ENCODE measurements at regions not wholly inside any gene's neighbourhood (a gene's known extent, or its start where the extent isn't known, plus 50 kb on each side); places are given as distances from the start of the nearest gene placed in this dataset.
"Not testable (repeated sequence)": the region's sequence is repeated elsewhere in the genome, so short reads cannot be mapped to it uniquely, and the experiment has no call there.

DNA sequence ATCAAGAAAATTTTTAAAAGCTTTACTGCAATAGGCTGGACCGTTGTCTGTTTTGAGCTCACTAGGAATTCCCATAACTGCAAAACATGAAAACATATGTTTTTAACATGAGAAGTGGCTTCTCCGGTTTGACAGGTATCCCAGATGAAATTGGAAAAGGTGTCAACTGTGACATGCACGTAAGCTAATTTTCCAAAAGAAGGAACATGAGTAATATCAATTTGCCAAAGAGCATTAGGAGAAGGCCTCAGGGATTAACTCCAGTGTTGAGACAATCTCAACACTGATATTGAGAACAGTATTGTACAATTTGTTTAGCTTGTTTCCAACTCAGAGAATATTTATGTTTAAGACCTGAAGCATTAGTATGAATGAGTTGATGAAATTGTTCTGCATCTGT is 215.5 kb upstream of the KCNN2 start:
- TF ChIP-seq, protein P1, sequence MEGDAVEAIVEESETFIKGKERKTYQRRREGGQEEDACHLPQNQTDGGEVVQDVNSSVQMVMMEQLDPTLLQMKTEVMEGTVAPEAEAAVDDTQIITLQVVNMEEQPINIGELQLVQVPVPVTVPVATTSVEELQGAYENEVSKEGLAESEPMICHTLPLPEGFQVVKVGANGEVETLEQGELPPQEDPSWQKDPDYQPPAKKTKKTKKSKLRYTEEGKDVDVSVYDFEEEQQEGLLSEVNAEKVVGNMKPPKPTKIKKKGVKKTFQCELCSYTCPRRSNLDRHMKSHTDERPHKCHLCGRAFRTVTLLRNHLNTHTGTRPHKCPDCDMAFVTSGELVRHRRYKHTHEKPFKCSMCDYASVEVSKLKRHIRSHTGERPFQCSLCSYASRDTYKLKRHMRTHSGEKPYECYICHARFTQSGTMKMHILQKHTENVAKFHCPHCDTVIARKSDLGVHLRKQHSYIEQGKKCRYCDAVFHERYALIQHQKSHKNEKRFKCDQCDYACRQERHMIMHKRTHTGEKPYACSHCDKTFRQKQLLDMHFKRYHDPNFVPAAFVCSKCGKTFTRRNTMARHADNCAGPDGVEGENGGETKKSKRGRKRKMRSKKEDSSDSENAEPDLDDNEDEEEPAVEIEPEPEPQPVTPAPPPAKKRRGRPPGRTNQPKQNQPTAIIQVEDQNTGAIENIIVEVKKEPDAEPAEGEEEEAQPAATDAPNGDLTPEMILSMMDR (IDR thresholded peaks at IDR 0.05; ENCODE audit: insufficient read depth, low read depth, low read length) = no peak
- POLR2A ChIA-PET = no interaction called here
- CTCF ChIA-PET = no interaction called here
- no peaks in the 10 kb centered on the region for H3K36me3 ChIP-seq (ENCODE audit: control insufficient read depth, insufficient read depth, low read length)
- no peaks in the 10 kb centered on the region for H3K27me3 ChIP-seq (ENCODE audit: control insufficient read depth, insufficient read depth, low read length)
- DNase-seq (ENCODE audit: low read depth) = no peak
- no peak overlapping the region for H3K4me3 ChIP-seq (ENCODE audit: low read depth, low read length)

DNA sequence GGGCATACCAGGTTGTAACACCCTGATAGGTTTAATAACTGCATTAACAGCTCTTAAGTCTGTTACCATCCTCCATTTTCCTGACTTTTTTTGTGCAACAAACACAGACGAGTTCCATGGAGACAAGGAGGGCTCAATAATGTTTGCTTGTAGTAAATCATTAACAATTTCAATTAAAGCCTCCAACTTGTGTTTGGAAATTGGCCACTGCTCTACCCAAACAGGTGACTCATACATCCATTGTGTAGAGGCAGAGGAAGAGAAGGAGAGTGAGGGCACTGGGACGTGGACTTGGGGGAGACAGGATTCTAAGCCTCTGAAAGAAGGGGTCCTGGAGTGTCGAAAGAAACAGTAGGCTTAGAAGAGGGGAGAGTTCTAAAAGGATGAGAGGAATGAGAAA is 213.6 kb upstream of the KCNN2 start:
- no peaks in the 10 kb centered on the region for H3K27me3 ChIP-seq (ENCODE audit: control insufficient read depth, insufficient read depth, low read length)
- CTCF ChIA-PET = no interaction called here

DNA sequence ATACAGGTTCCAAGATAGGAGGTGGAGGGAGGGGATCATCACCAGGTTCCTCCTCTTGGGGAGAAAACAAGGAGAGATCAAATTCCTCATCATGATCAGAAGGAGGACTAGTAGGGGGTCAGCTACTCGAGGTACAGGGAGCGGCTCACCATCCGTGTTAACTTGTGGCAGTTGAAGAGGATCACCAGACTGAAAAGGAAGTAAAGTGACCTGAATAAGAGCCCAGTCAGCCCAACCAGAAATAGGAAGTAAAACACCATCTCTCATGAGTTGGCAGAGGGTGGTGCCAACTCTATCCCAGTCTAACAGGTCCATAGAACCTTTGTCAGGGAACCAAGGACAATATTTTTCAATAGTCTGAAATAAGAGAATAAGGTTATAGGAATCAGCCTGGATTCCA is 213.1 kb upstream of the KCNN2 start:
- CTCF ChIA-PET; H3K4me3 ChIP-seq (ENCODE audit: low read depth, low read length); H3K27me3 ChIP-seq (ENCODE audit: control insufficient read depth, insufficient read depth, low read length); H3K36me3 ChIP-seq (ENCODE audit: control insufficient read depth, insufficient read depth, low read length); DNase-seq (ENCODE audit: low read depth); POLR2A ChIA-PET: not testable (repeated sequence)

More for the DNA sequence above, 213.6 kb upstream of the KCNN2 start:
- TF ChIP-seq, protein P1 (IDR thresholded peaks at IDR 0.05; ENCODE audit: insufficient read depth, low read depth, low read length) = no peak
- Histone ChIP-seq H3K36me3 (ENCODE audit: control insufficient read depth, insufficient read depth, low read length) (no peaks in the 10 kb centered on the region), H3K4me3 (ENCODE audit: low read depth, low read length) (no peak overlapping the region)
- POLR2A ChIA-PET = no interaction called here
- no peak for DNase-seq (ENCODE audit: low read depth)

DNA sequence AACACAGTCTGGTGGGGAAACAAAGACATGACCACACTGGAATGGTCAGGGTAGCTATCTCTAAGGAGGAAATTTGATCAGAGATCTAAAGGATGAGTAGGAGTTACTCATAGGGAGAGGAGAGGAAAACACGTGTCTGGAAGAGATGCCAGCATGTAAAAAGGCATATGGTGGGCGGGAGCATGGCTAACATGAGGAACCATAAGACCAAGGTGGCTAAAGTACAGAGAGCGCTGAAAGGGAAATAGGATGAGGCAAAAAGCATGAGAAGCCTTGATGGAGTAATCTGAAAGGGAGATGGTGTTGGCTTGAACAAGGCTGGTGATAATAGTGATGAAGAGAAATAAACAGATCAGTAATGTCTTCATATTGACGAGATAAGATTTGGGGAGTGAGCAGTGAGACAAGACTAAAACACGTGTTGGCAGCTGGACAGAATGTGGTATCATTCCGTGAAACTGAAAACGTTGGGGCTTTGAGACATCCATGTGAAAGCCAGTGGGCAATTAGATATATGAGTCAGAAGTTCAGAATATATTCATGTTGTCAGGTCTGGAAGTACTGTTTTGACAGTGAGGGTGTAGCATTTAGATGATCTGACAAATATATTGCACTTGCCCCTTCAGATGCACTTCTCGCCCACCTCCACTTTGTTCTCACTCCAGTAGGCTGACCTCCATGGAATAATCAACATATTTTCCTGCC is 209.1 kb upstream of the KCNN2 start:
- Histone ChIP-seq H3K4me3 (ENCODE audit: low read depth, low read length) (no peak overlapping the region), H3K27me3 (ENCODE audit: control insufficient read depth, insufficient read depth, low read length) (no peaks in the 10 kb centered on the region), H3K36me3 (ENCODE audit: control insufficient read depth, insufficient read depth, low read length) (no peaks in the 10 kb centered on the region)
- ChIA-PET CTCF (no interaction called here), POLR2A (no interaction called here)
- TF ChIP-seq, protein P1 (IDR thresholded peaks at IDR 0.05; ENCODE audit: insufficient read depth, low read depth, low read length) = no peak
- DNase-seq (ENCODE audit: low read depth) = no peak

DNA sequence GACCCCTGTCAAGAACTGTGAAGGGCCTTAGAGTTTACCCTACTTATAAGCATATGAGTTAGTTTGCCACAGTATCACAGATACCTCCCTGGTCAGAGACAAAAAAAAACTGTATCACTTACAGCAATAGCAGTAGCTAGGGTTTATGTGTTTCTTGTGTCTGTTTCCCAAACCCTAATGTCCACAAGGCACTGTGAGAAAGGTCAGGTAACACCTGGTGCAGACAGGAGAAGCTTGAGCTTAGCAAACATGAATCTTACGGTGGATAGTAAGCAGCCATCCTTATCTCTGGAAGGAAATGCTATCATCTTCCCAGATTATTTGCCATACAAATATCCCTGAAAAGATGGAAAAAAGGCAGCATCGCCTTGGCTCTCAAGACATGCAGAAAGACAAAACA is 208.5 kb upstream of the KCNN2 start:
- DNase-seq (ENCODE audit: low read depth) = no peak
- no peaks in the 10 kb centered on the region for H3K36me3 ChIP-seq (ENCODE audit: control insufficient read depth, insufficient read depth, low read length)
- TF ChIP-seq, protein P1 (IDR thresholded peaks at IDR 0.05; ENCODE audit: insufficient read depth, low read depth, low read length) = no peak
- no peak overlapping the region for H3K4me3 ChIP-seq (ENCODE audit: low read depth, low read length)
- POLR2A ChIA-PET = no interaction called here
- H3K27me3 ChIP-seq (ENCODE audit: control insufficient read depth, insufficient read depth, low read length) = no peaks in the 10 kb centered on the region
- CTCF ChIA-PET = no interaction called here

DNA sequence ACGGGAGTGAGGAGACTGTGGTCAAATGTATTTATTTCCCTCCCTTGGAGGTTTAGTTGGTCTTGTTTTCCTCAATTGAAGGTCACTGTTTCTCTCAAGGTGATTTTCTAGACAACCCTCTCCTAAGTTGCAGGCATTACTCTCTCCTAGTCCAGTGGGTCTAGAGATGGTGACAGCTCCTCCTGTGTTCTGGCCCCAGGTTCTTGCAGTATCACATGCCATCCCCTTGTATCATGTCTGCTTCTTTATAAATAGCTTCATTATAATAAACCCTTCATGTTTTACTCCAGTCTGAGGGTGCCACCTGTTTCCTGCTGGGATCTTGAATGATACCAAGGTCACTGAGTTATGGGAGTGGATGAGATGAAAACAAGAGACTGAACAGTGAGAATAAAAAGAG is 208.0 kb upstream of the KCNN2 start:
- ChIA-PET POLR2A (no interaction called here), CTCF (no interaction called here)
- TF ChIP-seq, protein P1 (IDR thresholded peaks at IDR 0.05; ENCODE audit: insufficient read depth, low read depth, low read length) = no peak
- Histone ChIP-seq H3K36me3 (ENCODE audit: control insufficient read depth, insufficient read depth, low read length) (no peaks in the 10 kb centered on the region), H3K27me3 (ENCODE audit: control insufficient read depth, insufficient read depth, low read length) (no peaks in the 10 kb centered on the region), H3K4me3 (ENCODE audit: low read depth, low read length) (no peak overlapping the region)
- no peak for DNase-seq (ENCODE audit: low read depth)

Data from BJ (cell line).